HG02973 (cell line): ENCODE measurements at regions not wholly inside any gene's neighbourhood (a gene's known extent, or its start where the extent isn't known, plus 50 kb on each side); places are given as distances from the start of the nearest gene placed in this dataset.
"Not testable (repeated sequence)": the region's sequence is repeated elsewhere in the genome, so short reads cannot be mapped to it uniquely, and the experiment has no call there.

Experiments used
- ATAC-seq: cut with Tn5 transposase; IDR thresholded peaks from one replicate; pipeline ENCODE4 v1.9.1; 2021; ENCODE audit warnings: moderate library complexity; ENCODE audit not compliant: unreplicated experiment

- ATAC-seq, result no peak
Observed at GRCh38 chr2:83015035-83015715, 1443.9 kb downstream of the SUCLG1 start.

DNA sequence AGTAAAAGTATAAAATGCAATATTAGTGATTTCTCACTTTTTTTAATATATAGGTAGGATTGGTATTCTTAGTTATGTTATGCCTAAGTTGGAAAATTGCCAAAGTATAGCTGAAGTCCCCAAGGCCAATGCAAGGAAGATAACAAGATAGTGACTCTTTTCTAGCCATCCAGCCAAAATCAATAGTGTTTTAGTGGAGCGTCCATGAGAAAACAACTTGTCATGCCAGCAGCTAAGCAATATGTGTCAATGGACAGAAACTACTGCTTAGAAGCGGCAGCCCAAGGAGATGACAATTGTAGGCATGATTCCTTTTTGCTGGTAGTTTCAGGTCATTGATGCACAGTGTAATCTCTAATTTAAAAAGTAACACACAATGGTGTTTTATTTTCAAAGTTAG is 1444.6 kb downstream of the SUCLG1 start:
- ATAC-seq, result no peak

GRCh38 chr2:83006961-83007360 is 1452.1 kb downstream of the SUCLG1 start:
- no peak for ATAC-seq

- ATAC-seq, result no peak
Observed at GRCh38 chr2:83003555-83003954, 1455.5 kb downstream of the SUCLG1 start.

GRCh38 chr2:83002706-83003105 is 1456.4 kb downstream of the SUCLG1 start:
- no peak for ATAC-seq

GRCh38 chr2:82998781-82999180 is 1460.3 kb downstream of the SUCLG1 start:
- ATAC-seq, result no peak

GRCh38 chr2:82996217-82996616 is 1462.9 kb downstream of the SUCLG1 start:
- no peak for ATAC-seq

DNA sequence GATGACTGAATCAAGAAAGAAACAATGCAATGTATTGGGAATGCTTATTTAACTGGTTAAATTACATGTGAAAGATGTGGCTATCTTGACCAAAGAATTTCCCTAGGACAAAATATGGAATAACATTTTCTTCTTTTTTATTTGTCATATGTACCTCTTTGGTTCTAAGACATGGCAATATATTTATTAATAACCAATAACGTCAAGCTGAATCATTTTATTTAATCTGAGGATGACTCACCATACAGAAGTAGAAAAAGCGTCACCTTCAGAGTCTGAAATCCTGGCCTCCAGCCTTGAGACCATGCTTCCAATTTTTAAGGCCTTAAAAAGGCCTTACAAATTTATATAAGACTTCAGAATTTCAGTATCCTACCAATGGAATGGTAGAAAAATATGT is 1464.9 kb downstream of the SUCLG1 start:
- ATAC-seq, result no peak

DNA sequence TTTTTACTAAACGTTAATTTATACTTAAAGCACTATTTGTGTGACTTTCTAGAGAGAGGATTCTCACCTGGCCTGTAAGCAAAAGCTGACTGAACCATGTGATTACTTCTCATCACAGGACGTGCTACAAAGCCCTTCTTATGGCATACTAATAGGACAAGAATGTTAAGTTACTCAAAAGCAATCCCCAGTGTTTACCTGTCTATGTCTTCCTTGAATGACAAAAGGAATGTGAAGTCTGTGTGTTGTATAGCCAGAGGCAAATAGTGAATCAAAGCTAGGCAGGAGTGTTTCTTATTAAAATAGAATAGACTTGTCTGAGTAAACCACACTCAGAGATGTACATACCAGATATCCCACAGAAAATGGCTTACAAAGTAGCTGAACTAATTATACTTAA is 1465.5 kb downstream of the SUCLG1 start:
- no peak for ATAC-seq

DNA sequence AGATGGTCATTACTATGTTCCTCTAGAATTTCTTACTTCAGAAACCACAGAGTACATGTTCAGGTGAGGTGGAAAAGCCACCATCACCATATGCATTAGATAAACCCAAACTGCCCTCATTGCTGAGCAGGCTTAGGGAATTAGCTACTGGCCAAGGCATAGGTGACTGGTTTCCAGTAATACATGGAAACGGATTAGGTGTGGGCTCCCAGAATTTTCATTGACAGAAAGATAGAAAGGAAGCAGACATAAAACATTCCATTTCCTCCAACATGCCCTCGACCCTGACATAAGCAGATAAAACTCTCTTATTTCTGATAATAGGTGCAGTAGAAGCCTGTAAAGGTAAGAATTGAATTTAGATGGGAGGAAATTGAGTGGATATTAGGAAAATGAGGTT is 1466.1 kb downstream of the SUCLG1 start:
- no peak for ATAC-seq

GRCh38 chr2:82987706-82988105 is 1471.4 kb downstream of the SUCLG1 start:
- not testable (repeated sequence) for ATAC-seq

GRCh38 chr2:82986899-82987298 is 1472.2 kb downstream of the SUCLG1 start:
- no peak for ATAC-seq

DNA sequence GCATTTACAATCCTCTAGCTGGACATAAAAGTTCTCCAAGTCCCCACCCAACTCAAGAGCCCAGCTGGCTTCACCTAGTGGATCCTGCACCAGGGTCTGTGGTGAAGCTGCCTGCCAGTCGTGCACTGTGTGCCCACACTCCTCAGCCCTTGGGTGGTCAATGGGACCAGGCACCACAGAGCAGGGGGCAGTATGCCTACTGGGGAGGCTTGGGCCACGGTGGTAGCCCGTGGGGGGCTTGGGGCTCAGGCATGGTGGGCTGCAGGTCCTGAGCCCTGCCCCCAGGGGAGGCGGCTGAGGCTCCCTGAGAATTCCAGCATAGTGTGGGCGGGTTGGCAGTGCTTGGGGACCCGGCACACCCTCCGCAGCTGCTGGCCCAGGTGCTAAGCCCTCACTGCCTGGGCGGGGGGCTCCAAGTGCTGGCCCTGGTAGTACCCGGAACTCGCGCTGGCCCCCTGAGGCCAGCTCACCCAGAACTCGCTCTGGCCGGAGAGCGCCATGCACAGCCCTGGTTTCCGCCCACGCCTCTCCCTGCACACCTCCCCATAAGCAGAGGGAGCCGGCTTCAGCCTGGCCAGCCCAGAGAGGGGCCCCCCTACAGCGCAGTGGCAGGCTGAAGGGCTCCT is 1473.4 kb downstream of the SUCLG1 start:
- ATAC-seq, result no peak

DNA sequence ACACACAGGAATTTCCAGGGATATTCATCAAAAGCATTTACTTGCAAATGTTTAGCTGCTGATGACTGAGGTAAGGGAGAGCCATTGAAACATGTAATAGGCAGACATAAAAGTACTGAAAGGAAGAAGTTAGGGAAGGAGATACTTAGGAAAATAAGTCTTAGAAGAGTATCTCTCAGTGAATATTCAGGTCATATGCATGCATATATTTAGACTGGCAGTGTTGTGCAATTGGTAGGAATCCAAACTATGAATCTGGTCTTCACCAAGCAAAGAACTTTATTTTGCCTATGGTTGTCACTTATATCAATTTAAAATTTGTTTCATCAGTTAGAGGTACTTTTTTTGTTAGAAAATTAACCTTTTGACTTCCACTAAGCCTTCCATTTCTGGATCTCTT is 1490.7 kb downstream of the SUCLG1 start:
- ATAC-seq, result no peak

GRCh38 chr2:82964341-82964740 is 1494.7 kb downstream of the SUCLG1 start:
- no peak for ATAC-seq

DNA sequence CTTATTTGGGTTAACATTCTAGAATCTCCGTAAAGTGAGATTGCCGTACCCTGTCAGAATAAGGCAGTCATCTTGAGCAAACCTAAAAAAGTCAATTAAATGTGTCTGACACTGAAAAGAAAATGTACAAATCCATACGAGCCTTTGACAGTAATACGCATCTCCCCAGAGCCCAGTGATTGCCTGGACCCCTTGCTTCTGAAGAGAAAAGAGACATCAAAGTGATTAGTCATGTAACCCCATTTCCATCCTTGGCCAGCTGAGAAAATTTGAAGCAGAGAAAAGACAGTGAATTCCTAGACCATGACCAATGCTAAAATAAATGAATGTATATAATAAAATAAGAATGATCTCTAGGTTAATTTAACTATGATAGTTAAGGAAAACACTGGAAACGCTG is 1499.4 kb downstream of the SUCLG1 start:
- no peak for ATAC-seq

- ATAC-seq, result no peak
Observed at GRCh38 chr2:82954868-82955267, 1504.2 kb downstream of the SUCLG1 start.

DNA sequence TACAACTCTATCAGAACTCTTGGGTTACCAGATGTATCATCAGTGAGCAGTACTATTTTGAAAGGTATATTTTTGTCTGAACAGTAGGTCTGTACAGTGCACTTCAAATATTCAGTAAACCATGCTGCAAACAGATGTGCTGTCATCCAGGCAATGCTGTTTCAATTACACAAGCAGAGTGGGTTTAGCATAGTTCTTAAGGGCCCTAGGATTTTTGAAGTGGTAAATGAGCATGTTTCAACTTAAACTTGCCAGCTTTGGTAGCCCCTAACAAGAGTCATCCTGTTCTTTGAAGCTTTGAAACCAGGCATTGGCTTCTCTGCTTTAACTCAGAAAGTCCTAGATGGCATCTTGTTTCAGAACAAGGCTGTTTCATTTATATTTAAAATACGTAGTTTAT is 1519.9 kb downstream of the SUCLG1 start:
- ATAC-seq, result no peak

DNA sequence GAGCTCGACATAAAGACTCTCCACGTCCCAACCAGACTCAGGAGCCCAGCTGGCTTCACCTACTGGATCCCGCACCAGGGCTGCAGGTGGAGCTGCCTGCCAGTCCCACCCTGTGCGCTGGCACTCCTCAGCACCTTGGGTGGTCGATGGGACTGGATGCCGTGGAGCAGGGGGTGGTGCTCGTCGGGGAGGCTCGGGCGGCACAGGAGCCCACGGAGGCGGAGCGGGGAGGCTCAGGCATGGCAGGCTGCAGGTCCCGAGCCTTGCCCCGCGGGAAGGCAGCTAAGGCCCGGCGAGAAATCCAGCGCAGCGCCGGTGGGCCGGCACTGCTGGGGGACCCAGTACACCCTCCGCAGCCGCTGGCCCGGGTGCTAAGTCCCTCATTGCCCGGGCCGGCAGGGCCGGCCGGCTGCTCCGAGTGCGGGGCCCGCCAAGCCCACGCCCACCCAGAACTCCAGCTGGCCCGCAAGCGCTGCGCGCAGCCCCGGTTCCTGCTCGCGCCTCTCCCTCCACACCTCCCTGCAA is 1520.7 kb downstream of the SUCLG1 start:
- not testable (repeated sequence) for ATAC-seq

DNA sequence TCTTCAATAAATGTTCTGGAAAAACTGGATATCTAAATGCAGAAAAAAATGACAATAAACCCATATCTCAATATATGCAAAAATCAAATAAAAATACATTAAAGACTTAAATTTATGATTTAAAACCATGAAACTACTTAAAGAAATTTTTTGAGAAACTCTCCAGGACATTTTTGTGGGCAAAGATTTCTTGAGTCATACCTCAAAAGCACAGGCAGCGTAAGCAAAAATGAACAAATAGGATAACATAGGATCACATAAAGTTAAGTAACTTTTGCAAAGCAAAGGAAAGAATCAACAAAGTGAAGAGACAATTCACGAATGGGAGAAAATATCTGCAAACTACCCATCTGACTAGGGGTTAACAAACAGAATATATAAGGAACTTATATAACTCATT is 1545.5 kb downstream of the SUCLG1 start:
- ATAC-seq, result no peak

DNA sequence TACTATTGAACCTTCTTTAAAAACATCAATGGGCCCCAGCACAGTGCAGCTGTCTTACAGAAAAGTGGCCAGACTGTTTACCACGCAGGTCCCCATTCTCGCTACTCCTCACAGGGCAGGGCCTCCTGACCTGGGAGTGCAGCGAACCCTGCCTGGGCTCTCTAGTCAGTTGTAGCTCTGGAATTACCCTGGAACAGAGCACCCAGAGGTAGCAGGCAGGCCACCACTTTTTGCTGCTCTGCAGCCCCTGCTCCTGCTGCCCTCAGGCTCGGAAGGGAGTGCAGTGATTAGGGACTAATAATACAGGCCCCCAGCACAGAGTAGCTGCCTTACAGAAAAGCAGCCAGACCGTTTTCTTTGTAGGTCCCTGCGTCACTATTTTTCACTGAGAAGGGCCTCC is 1563.0 kb downstream of the SUCLG1 start:
- ATAC-seq, result no peak

DNA sequence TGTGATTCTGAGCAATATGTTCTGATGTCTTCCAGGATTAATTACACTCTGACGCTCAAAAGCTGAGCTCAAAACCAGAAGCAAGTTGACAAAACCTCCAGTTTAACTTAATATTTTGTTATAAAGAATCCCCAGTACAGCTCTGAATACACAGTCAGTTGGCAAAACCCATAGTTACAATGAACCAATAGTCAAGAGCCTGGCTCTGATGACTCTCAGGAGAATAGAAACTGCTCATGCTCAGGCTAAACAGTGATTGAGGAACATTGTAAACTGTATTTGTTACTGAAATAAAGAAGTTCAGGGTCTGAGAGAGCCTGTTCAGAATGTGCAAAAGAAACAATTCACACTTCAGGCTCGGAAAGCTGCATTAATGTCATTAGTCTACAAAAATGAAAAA is 1565.9 kb downstream of the SUCLG1 start:
- no peak for ATAC-seq

DNA sequence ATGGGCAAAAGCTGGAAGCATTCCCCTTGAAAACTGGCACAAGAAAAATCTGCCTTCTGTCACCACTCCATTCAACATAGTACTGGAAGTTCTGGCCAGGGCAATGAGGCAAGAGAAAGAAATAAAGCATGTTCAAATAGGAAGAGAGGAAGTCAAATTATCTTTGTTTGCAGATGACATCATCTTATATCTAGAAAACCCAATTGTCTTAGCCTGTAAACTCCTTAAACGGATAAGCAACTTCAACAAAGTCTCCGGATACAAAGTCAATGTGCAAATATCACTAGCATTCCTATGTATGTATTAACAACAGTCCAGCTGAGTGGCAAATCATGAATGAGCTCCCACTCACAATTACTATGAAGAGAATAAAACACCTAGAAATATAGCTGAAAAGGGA is 1579.3 kb downstream of the SUCLG1 start:
- ATAC-seq, result no peak
